ENCODE measurements at regions not wholly inside any gene's neighbourhood (a gene's known extent, or its start where the extent isn't known, plus 50 kb on each side); places are given as distances from the start of the nearest gene placed in this dataset.
"Not testable (repeated sequence)": the region's sequence is repeated elsewhere in the genome, so short reads cannot be mapped to it uniquely, and the experiment has no call there.

GRCh38 chr6:119423996-119424395, 74.4 kb upstream of the MAN1A1 start:
- H3K9me3 ChIP-seq: peaks cover 0 to 52% (median 9%) of the 10 kb centered on the region in 12 donors
- H3K36me3 ChIP-seq: no peaks in the 10 kb centered on the region
- ATAC-seq: no peak
- no peak overlapping the region for H3K4me3 ChIP-seq
- H3K4me1 ChIP-seq: no peaks in the 10 kb centered on the region
- intact Hi-C loops (cut with DNase I): no loop called here
- 90 to 94% (median 93%) methylated on average over 5 of the region's 5 CpGs for WGBS, 4 donors
- H3K27ac ChIP-seq: no peak overlapping the region
- no peak for DNase-seq
- no peaks in the 10 kb centered on the region for H3K27me3 ChIP-seq
- no peak for TF ChIP-seq CTCF (IDR thresholded peaks at IDR 0.05)
- no peak for TF ChIP-seq POLR2A (IDR thresholded peaks at IDR 0.05)

- H3K36me3 ChIP-seq; intact Hi-C loops (cut with DNase I); H3K4me1 ChIP-seq; H3K4me3 ChIP-seq; H3K27ac ChIP-seq; H3K27me3 ChIP-seq; ATAC-seq; DNase-seq: not testable (repeated sequence)
- H3K9me3 ChIP-seq: peaks cover 0 to 67% (median 12%) of the 10 kb centered on the region in 12 donors
- 76 to 93% (median 83%) methylated on average over 2 of the region's 2 CpGs for WGBS, 4 donors
Measured at GRCh38 chr6:119418084-119418483, 68.5 kb upstream of the MAN1A1 start.

GRCh38 chr6:119407156-119407555, 57.6 kb upstream of the MAN1A1 start:
- no peak for TF ChIP-seq POLR2A (IDR thresholded peaks at IDR 0.05)
- TF ChIP-seq CTCF (IDR thresholded peaks at IDR 0.05): no peak
- Histone ChIP-seq H3K27me3 (no peaks in the 10 kb centered on the region), H3K27ac (no peak overlapping the region), H3K4me3 (no peak overlapping the region), H3K9me3 (peaks cover 0 to 34% (median 6%) of the 10 kb centered on the region in 12 donors), H3K36me3 (no peaks in the 10 kb centered on the region), H3K4me1 (no peaks in the 10 kb centered on the region)
- no peak for DNase-seq
- WGBS, 4 donors: 61 to 70% (median 67%) methylated on average over 4 of the region's 4 CpGs
- ATAC-seq: no peak
- intact Hi-C loops (cut with DNase I): no loop called here

- peaks cover 0 to 30% (median 8%) of the 10 kb centered on the region in 12 donors for H3K9me3 ChIP-seq
- H3K36me3 ChIP-seq; H3K4me3 ChIP-seq; H3K27ac ChIP-seq; DNase-seq; intact Hi-C loops (cut with DNase I); H3K27me3 ChIP-seq; H3K4me1 ChIP-seq; ATAC-seq: not testable (repeated sequence)
- 78 to 89% (median 80%) methylated on average over 2 of the region's 2 CpGs for WGBS, 4 donors
Measured at GRCh38 chr6:119405114-119405513, 55.6 kb upstream of the MAN1A1 start.

MicroRNA genes in the stretch of these regions (microRNA counts, 767-probe panel; counts per million panel counts)
- 0 to 71.6 counts per million in 2 donors for microRNA hsa-miR-3144-5p

Small RNA genes lying in the stretch of these regions (microRNA-seq; reads per million reads assigned to microRNA genes)
- gene MIR3144: 0 to 0.77 (median 0.06) reads per million in 4 donors

All from heart left ventricle (tissue), 16 donors.